HFFc6 (cell line): ENCODE measurements at regions not wholly inside any gene's neighbourhood (a gene's known extent, or its start where the extent isn't known, plus 50 kb on each side); places are given as distances from the start of the nearest gene placed in this dataset.

Experiments
- DNase-seq: peaks from one replicate; pipeline ENCODE4 v3.0.0-alpha.2; 2018
- H3K27ac Mint-ChIP-seq: 2 replicates; pipeline ENCODE4 v1.8.0; 2020; ENCODE audit warnings: mild to moderate bottlenecking, mixed read lengths
- H3K27me3 Mint-ChIP-seq: 2 replicates; pipeline ENCODE4 v1.8.0; 2021; ENCODE audit warnings: mild to moderate bottlenecking, moderate library complexity, mixed read lengths; ENCODE audit not compliant: insufficient read depth
- H3K36me3 Mint-ChIP-seq: 2 replicates; pipeline ENCODE4 v1.8.0; 2021; ENCODE audit warnings: low read depth, mixed read lengths
- H3K4me1 Mint-ChIP-seq: 2 replicates; pipeline ENCODE4 v1.8.0; 2020; ENCODE audit warnings: low read depth, mixed read lengths
- H3K4me3 Mint-ChIP-seq: 2 replicates; pipeline ENCODE4 v1.8.0; 2020; ENCODE audit warnings: mild to moderate bottlenecking, moderate library complexity, mixed read lengths
- H3K9me3 Mint-ChIP-seq: 2 replicates; pipeline ENCODE4 v1.8.0; 2020; ENCODE audit warnings: mild to moderate bottlenecking, mixed read lengths
- TF ChIP-seq, protein P1 (sequence below): fragments of 200-600 bp; sonication (generic); IDR thresholded peaks from 2 replicates; pipeline ENCODE4 v1.5.0; 2021; ENCODE audit warnings: antibody characterized with exemption, mild to moderate bottlenecking

GRCh38 chr2:33777786-33778185, 178.7 kb upstream of the FAM98A start:
- TF ChIP-seq, protein P1, sequence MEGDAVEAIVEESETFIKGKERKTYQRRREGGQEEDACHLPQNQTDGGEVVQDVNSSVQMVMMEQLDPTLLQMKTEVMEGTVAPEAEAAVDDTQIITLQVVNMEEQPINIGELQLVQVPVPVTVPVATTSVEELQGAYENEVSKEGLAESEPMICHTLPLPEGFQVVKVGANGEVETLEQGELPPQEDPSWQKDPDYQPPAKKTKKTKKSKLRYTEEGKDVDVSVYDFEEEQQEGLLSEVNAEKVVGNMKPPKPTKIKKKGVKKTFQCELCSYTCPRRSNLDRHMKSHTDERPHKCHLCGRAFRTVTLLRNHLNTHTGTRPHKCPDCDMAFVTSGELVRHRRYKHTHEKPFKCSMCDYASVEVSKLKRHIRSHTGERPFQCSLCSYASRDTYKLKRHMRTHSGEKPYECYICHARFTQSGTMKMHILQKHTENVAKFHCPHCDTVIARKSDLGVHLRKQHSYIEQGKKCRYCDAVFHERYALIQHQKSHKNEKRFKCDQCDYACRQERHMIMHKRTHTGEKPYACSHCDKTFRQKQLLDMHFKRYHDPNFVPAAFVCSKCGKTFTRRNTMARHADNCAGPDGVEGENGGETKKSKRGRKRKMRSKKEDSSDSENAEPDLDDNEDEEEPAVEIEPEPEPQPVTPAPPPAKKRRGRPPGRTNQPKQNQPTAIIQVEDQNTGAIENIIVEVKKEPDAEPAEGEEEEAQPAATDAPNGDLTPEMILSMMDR, result no peak
- DNase-seq, result no peak

DNA sequence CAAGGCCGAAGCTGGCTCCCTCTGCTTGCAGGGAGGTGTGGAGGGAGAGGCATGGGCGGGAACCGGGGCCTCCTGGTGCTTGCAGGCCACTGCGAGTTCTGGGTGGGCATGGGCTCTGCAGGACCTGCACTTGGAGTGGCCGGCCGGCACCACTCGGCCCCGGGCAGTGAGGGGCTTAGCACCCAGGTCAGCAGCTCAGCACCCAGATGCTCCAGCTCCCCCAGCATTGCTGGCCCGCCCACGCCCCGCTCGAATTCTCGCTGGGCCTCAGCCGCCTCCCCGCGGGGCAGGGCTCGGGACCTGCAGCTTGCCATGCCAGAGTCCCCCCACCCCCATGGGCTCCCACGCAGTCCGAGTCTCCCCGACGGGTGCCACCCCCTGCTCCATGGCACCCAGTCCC, 176.2 kb upstream of the FAM98A start:
- Mint-ChIP-seq H3K27me3 (peaks cover 1% of the 10 kb centered on the region), H3K27ac (no peak overlapping the region), H3K9me3 (peaks cover 31% of the 10 kb centered on the region), H3K4me1 (no peaks in the 10 kb centered on the region), H3K4me3 (no peak overlapping the region), H3K36me3 (no peaks in the 10 kb centered on the region)
- DNase-seq, result no peak
- TF ChIP-seq, protein P1, result no peak

More at GRCh38 chr2:33777786-33778185, 178.7 kb upstream of the FAM98A start:
- Mint-ChIP-seq H3K36me3 (no peaks in the 10 kb centered on the region), H3K9me3 (peaks cover 26% of the 10 kb centered on the region), H3K27ac (no peak overlapping the region), H3K4me1 (no peaks in the 10 kb centered on the region), H3K4me3 (no peak overlapping the region), H3K27me3 (peaks cover 1% of the 10 kb centered on the region)

DNA sequence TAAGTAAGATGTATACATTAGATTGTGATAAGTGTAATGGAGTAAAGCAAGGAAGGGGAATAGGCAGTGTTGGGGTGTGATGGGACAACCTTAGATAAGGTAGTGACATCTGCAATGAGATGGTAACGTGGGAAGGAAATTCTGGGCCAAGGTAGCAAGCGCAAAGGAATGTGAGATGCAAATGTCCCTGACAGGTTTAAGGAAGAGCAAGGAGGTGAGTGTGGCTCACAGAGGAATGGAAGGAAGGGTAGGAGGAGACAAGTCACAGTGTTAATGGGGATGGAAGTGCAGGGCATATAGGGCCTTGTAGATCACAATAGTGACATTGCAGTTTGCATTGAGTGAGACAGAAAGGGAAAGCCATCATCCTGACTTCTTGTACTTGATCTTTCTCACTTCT, 170.9 kb upstream of the FAM98A start:
- H3K27me3 Mint-ChIP-seq, result peaks cover 2% of the 10 kb centered on the region
- TF ChIP-seq, protein P1, result no peak
- peaks cover 6% of the 10 kb centered on the region; the same call in 1 of the 2 replicates for H3K9me3 Mint-ChIP-seq
- DNase-seq, result no peak
- no peak overlapping the region for H3K4me3 Mint-ChIP-seq
- H3K27ac Mint-ChIP-seq, result no peak overlapping the region
- H3K36me3 Mint-ChIP-seq, result no peaks in the 10 kb centered on the region
- no peaks in the 10 kb centered on the region for H3K4me1 Mint-ChIP-seq

- no peak for DNase-seq
- H3K9me3 Mint-ChIP-seq, result no peaks in the 10 kb centered on the region; the same call in 1 of the 2 replicates
- TF ChIP-seq, protein P1, result no peak
- H3K36me3 Mint-ChIP-seq, result no peaks in the 10 kb centered on the region
- no peaks in the 10 kb centered on the region for H3K4me1 Mint-ChIP-seq
- H3K27ac Mint-ChIP-seq, result no peak overlapping the region
- no peak overlapping the region for H3K4me3 Mint-ChIP-seq
- H3K27me3 Mint-ChIP-seq, result peaks cover 3% of the 10 kb centered on the region; the same call in 1 of the 2 replicates
These were observed 167.1 kb upstream of the FAM98A start for GRCh38 chr2:33766175-33766574.

GRCh38 chr2:33765122-33765521, 166.0 kb upstream of the FAM98A start:
- Mint-ChIP-seq H3K4me3 (no peak overlapping the region), H3K36me3 (no peaks in the 10 kb centered on the region), H3K27me3 (peaks cover 4% of the 10 kb centered on the region; the same call in 1 of the 2 replicates), H3K4me1 (no peaks in the 10 kb centered on the region), H3K9me3 (peaks cover 3% of the 10 kb centered on the region; the same call in 1 of the 2 replicates), H3K27ac (no peak overlapping the region)
- TF ChIP-seq, protein P1, result no peak
- no peak for DNase-seq

DNA sequence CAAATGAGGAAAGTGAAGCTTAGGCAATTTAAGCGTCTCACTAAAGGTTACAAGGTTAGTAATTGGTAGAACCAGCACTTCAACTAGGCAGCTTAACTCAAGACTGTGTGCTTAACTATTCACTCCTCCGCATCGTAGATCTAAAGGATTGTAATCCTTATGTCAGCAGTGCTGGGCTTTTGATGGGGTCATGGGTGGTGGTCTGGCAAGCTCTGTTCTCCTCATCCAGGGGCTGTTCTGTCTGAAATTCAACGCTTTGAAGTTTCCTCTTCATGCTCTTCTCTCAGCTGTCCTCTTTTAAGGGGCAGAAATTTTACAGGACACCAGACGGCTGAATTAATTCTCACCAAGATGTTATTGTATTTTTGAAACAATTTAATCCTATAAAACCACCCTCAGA, 165.5 kb upstream of the FAM98A start:
- Mint-ChIP-seq H3K27ac (no peak overlapping the region), H3K36me3 (no peaks in the 10 kb centered on the region)

More for the DNA sequence above, 165.5 kb upstream of the FAM98A start:
- no peak for DNase-seq
- Mint-ChIP-seq H3K27me3 (peaks cover 4% of the 10 kb centered on the region; the same call in 1 of the 2 replicates), H3K9me3 (peaks cover 4% of the 10 kb centered on the region; the same call in 1 of the 2 replicates), H3K4me3 (no peak overlapping the region), H3K4me1 (no peaks in the 10 kb centered on the region)
- TF ChIP-seq, protein P1, result no peak
